ENCODE measurements at regions not wholly inside any gene's neighbourhood (a gene's known extent, or its start where the extent isn't known, plus 50 kb on each side); places are given as distances from the start of the nearest gene placed in this dataset.

- intact Hi-C loops (cut with micrococcal nuclease; ENCODE audit: unreplicated experiment) = no loop called here
- H3K27ac ChIP-seq (ENCODE audit: low read depth, low read length, poor library complexity, severe bottlenecking) = no peak overlapping the region
- no TSS peak for BruUV-seq (replicated peaks)
- no peaks in the 10 kb centered on the region for H3K36me3 ChIP-seq (ENCODE audit: insufficient read depth, low read length, poor library complexity, severe bottlenecking)
- POLR2A ChIA-PET (ENCODE audit: low non-redundant PET) = no interaction called here
- no peaks in the 10 kb centered on the region for H3K4me1 ChIP-seq (ENCODE audit: insufficient read depth, low read length, poor library complexity, severe bottlenecking)
- H3K9me3 ChIP-seq (ENCODE audit: low read depth, low read length, poor library complexity, severe bottlenecking) = no peaks in the 10 kb centered on the region
- no peak for TF ChIP-seq CTCF (conservative IDR thresholded peaks at IDR 0.05; ENCODE audit: low read depth, low read length)
- no peak for TF ChIP-seq EZH2 (IDR thresholded peaks at IDR 0.05; ENCODE audit: borderline replicate concordance, low read depth, low read length, poor library complexity, severe bottlenecking)
- no peaks in the 10 kb centered on the region for H3K27me3 ChIP-seq (replicated peaks; ENCODE audit: insufficient read depth, low read depth, low read length, poor library complexity)
- CTCF ChIA-PET = no interaction called here
- H3K4me3 ChIP-seq (ENCODE audit: low read depth, low read length, poor library complexity, severe bottlenecking) = no peak overlapping the region
- no peak for DNase-seq (ENCODE audit: low spot score)
Measured at GRCh38 chr2:83844490-83844889, 614.6 kb downstream of the SUCLG1 start.

- Histone ChIP-seq H3K9me3 (ENCODE audit: low read depth, low read length, poor library complexity, severe bottlenecking) (peaks cover 6% of the 10 kb centered on the region), H3K36me3 (ENCODE audit: insufficient read depth, low read length, poor library complexity, severe bottlenecking) (no peaks in the 10 kb centered on the region), H3K27ac (ENCODE audit: low read depth, low read length, poor library complexity, severe bottlenecking) (no peak overlapping the region), H3K27me3 (replicated peaks; ENCODE audit: insufficient read depth, low read depth, low read length, poor library complexity) (no peaks in the 10 kb centered on the region), H3K4me1 (ENCODE audit: insufficient read depth, low read length, poor library complexity, severe bottlenecking) (no peaks in the 10 kb centered on the region), H3K4me3 (ENCODE audit: low read depth, low read length, poor library complexity, severe bottlenecking) (no peak overlapping the region)
- ChIA-PET POLR2A (ENCODE audit: low non-redundant PET) (no interaction called here), CTCF (no interaction called here)
- intact Hi-C loops (cut with micrococcal nuclease; ENCODE audit: unreplicated experiment) = no loop called here
- no TSS peak for BruUV-seq (replicated peaks)
- DNase-seq (ENCODE audit: low spot score) = no peak
- TF ChIP-seq CTCF (conservative IDR thresholded peaks at IDR 0.05; ENCODE audit: low read depth, low read length) (no peak), EZH2 (IDR thresholded peaks at IDR 0.05; ENCODE audit: borderline replicate concordance, low read depth, low read length, poor library complexity, severe bottlenecking) (no peak)
Measured at GRCh38 chr2:83842421-83842820, 616.7 kb downstream of the SUCLG1 start.

- H3K36me3 ChIP-seq (ENCODE audit: insufficient read depth, low read length, poor library complexity, severe bottlenecking) = no peaks in the 10 kb centered on the region
- no peaks in the 10 kb centered on the region for H3K4me1 ChIP-seq (ENCODE audit: insufficient read depth, low read length, poor library complexity, severe bottlenecking)
- peaks cover 10% of the 10 kb centered on the region for H3K9me3 ChIP-seq (ENCODE audit: low read depth, low read length, poor library complexity, severe bottlenecking)
- no peaks in the 10 kb centered on the region for H3K27me3 ChIP-seq (replicated peaks; ENCODE audit: insufficient read depth, low read depth, low read length, poor library complexity)
- CTCF ChIA-PET = no interaction called here
- POLR2A ChIA-PET (ENCODE audit: low non-redundant PET) = no interaction called here
- no TSS peak for BruUV-seq (replicated peaks)
- DNase-seq (ENCODE audit: low spot score) = no peak
- intact Hi-C loops (cut with micrococcal nuclease; ENCODE audit: unreplicated experiment) = no loop called here
- no peak overlapping the region for H3K27ac ChIP-seq (ENCODE audit: low read depth, low read length, poor library complexity, severe bottlenecking)
- TF ChIP-seq CTCF (conservative IDR thresholded peaks at IDR 0.05; ENCODE audit: low read depth, low read length) (no peak), EZH2 (IDR thresholded peaks at IDR 0.05; ENCODE audit: borderline replicate concordance, low read depth, low read length, poor library complexity, severe bottlenecking) (no peak)
- no peak overlapping the region for H3K4me3 ChIP-seq (ENCODE audit: low read depth, low read length, poor library complexity, severe bottlenecking)
Measured at GRCh38 chr2:83837823-83838222, 621.3 kb downstream of the SUCLG1 start.

All from A673 (cell line).